ENCODE measurements at regions not wholly inside any gene's neighbourhood (a gene's known extent, or its start where the extent isn't known, plus 50 kb on each side); places are given as distances from the start of the nearest gene placed in this dataset.

GRCh38 chr3:99471353-99472323 is 166.8 kb upstream of the COL8A1 start:
- Histone ChIP-seq H3K4me3 (no peak overlapping the region), H3K36me3 (no peaks in the 10 kb centered on the region), H3K9me3 (replicated peaks) (no peaks in the 10 kb centered on the region), H3K4me1 (peaks cover 3% of the 10 kb centered on the region), H3K27me3 (ENCODE audit: low read depth) (no peaks in the 10 kb centered on the region), H3K27ac (replicated peaks) (peak overlapping the region; percentile 41)
- peak; percentile 37 for DNase-seq
- intact Hi-C loops (cut with micrococcal nuclease) = no loop called here
- no peak for TF ChIP-seq CTCF (IDR thresholded peaks at IDR 0.05; ENCODE audit: borderline replicate concordance)

GRCh38 chr3:99470841-99471240 is 167.6 kb upstream of the COL8A1 start:
- TF ChIP-seq CTCF (IDR thresholded peaks at IDR 0.05; ENCODE audit: borderline replicate concordance) = no peak
- Histone ChIP-seq H3K36me3 (no peaks in the 10 kb centered on the region), H3K27ac (replicated peaks) (no peak overlapping the region), H3K4me3 (no peak overlapping the region), H3K9me3 (replicated peaks) (no peaks in the 10 kb centered on the region), H3K27me3 (ENCODE audit: low read depth) (no peaks in the 10 kb centered on the region), H3K4me1 (peaks cover 3% of the 10 kb centered on the region)
- DNase-seq = no peak
- intact Hi-C loops (cut with micrococcal nuclease) = no loop called here

GRCh38 chr3:99468918-99469317 is 169.5 kb upstream of the COL8A1 start:
- DNase-seq = no peak
- no peaks in the 10 kb centered on the region for H3K27me3 ChIP-seq (ENCODE audit: low read depth)
- TF ChIP-seq CTCF (IDR thresholded peaks at IDR 0.05; ENCODE audit: borderline replicate concordance) = no peak
- no peak overlapping the region for H3K4me3 ChIP-seq
- intact Hi-C loops (cut with micrococcal nuclease) = no loop called here
- no peaks in the 10 kb centered on the region for H3K36me3 ChIP-seq
- H3K9me3 ChIP-seq (replicated peaks) = no peaks in the 10 kb centered on the region
- H3K27ac ChIP-seq (replicated peaks) = no peak overlapping the region
- H3K4me1 ChIP-seq = peaks cover 3% of the 10 kb centered on the region

- no peak overlapping the region for H3K4me3 ChIP-seq
- H3K27me3 ChIP-seq (ENCODE audit: low read depth) = no peaks in the 10 kb centered on the region
- intact Hi-C loops (cut with micrococcal nuclease) = no loop called here
- H3K4me1 ChIP-seq = no peaks in the 10 kb centered on the region
- no peaks in the 10 kb centered on the region for H3K36me3 ChIP-seq
- no peak for TF ChIP-seq CTCF (IDR thresholded peaks at IDR 0.05; ENCODE audit: borderline replicate concordance)
- no peak for DNase-seq
- H3K9me3 ChIP-seq (replicated peaks) = no peaks in the 10 kb centered on the region
- no peak overlapping the region for H3K27ac ChIP-seq (replicated peaks)
These were observed 171.0 kb upstream of the COL8A1 start for GRCh38 chr3:99467420-99467819.

- intact Hi-C loops (cut with micrococcal nuclease) = no loop called here
- TF ChIP-seq CTCF (IDR thresholded peaks at IDR 0.05; ENCODE audit: borderline replicate concordance) = no peak
- no peak overlapping the region for H3K27ac ChIP-seq (replicated peaks)
- no peak overlapping the region for H3K4me3 ChIP-seq
- H3K9me3 ChIP-seq (replicated peaks) = no peaks in the 10 kb centered on the region
- no peaks in the 10 kb centered on the region for H3K36me3 ChIP-seq
- no peaks in the 10 kb centered on the region for H3K27me3 ChIP-seq (ENCODE audit: low read depth)
- H3K4me1 ChIP-seq = no peaks in the 10 kb centered on the region
- no peak for DNase-seq
These were observed 172.1 kb upstream of the COL8A1 start for GRCh38 chr3:99466331-99466730.

All from left ventricle myocardium inferior (tissue), 1 donor.